ENCODE measurements at regions not wholly inside any gene's neighbourhood (a gene's known extent, or its start where the extent isn't known, plus 50 kb on each side); places are given as distances from the start of the nearest gene placed in this dataset.

DNA sequence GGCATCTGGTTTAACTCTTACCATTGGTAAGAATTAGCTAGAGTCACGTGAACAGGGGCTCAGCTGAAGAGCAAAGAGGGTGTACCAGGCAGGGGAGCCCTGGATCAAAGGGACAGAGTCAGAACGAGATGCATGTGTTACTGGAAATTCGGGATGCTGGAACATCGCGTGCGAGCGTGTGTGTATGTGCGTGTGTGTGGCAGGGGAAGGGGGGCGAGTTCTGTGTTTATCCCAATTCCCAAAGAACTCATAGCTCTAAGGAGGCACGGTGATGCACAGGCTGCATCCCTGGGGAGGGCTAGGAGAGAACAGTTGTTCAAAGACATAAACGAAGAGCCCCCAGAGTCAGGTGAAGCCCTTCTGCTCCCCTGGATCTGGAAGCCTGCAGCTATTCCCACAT, 353.3 kb downstream of the GADD45G start:
- H3K27ac ChIP-seq (ENCODE audit: low read depth): no peak overlapping the region
- no peaks in the 10 kb centered on the region for H3K4me1 ChIP-seq (ENCODE audit: insufficient read depth)
- no peaks in the 10 kb centered on the region for H3K4me1 Mint-ChIP-seq
- no peak for DNase-seq (ENCODE audit: low spot score)
- H3K27ac Mint-ChIP-seq: no peak overlapping the region
- H3K27me3 ChIP-seq (ENCODE audit: insufficient read depth): no peaks in the 10 kb centered on the region
- H3K4me2 ChIP-seq: no peak overlapping the region
- H2AFZ ChIP-seq: no peak overlapping the region
- H3K27me3 Mint-ChIP-seq (ENCODE audit: insufficient read depth, low read depth, poor library complexity): peaks cover 3% of the 10 kb centered on the region
- ATAC-seq: no peak
- no peaks in the 10 kb centered on the region for H3K79me2 ChIP-seq (replicated peaks; ENCODE audit: insufficient read depth)
- H3K36me3 Mint-ChIP-seq (ENCODE audit: low read depth): no peaks in the 10 kb centered on the region
- no peaks in the 10 kb centered on the region for H3K36me3 ChIP-seq (ENCODE audit: insufficient read depth)
- no peak for TF ChIP-seq JUNB (IDR thresholded peaks at IDR 0.05; ENCODE audit: unreplicated experiment)
- H3K9me2 ChIP-seq (ENCODE audit: insufficient read depth): no peaks in the 10 kb centered on the region; the same call in 1 of the 2 replicates
- H3F3A ChIP-seq (replicated peaks; ENCODE audit: low read depth): no peaks in the 10 kb centered on the region
- H3K9me3 Mint-ChIP-seq: no peaks in the 10 kb centered on the region; the same call in 2 of the 3 replicates
- no peak overlapping the region for H3K4me3 Mint-ChIP-seq
- no peak overlapping the region for H3K4me3 ChIP-seq
- no peaks in the 10 kb centered on the region for H4K20me1 ChIP-seq (replicated peaks; ENCODE audit: insufficient read depth)

DNA sequence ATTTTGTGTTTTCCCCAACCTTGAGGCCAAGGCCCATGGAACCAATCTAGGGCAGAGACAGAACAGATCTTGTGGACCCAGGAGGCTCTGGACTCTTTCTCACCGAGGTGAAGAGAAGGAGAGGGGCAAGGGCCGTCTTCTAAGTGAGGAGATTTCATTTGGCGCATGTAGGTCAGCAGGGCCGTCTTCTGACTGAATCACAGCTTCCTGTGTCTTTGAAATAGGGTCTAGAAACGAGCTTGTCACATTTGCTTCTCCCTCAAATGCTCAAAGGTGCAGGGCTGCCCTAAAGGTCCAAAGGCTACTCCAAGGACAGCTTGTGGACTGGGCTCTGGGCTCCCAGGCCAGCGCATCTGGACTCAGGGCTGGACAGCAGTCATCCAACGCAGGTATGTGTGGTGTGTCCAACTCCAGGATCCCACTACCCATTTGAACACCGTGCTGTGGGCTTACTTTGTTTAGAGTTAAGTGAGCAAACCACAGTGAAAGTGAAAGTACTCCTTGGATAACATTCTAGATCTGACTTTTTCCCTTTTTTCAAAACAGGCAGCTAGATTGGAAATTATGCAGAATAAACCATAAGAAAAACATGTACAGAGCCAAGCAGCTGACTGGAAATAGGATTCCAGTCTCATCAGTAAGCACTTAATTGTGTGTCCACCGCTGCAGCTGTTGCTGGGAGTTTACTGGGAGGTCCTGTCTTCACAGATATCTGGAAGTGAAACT, 357.0 kb downstream of the GADD45G start:
- Mint-ChIP-seq H3K36me3 (ENCODE audit: low read depth) (no peaks in the 10 kb centered on the region), H3K4me1 (no peaks in the 10 kb centered on the region), H3K9me3 (no peaks in the 10 kb centered on the region), H3K27me3 (ENCODE audit: insufficient read depth, low read depth, poor library complexity) (peaks cover 5% of the 10 kb centered on the region), H3K27ac (no peak overlapping the region), H3K4me3 (no peak overlapping the region)
- Histone ChIP-seq H3K27ac (ENCODE audit: low read depth) (no peak overlapping the region), H3K4me1 (ENCODE audit: insufficient read depth) (no peaks in the 10 kb centered on the region), H2AFZ (no peak overlapping the region), H3K27me3 (ENCODE audit: insufficient read depth) (no peaks in the 10 kb centered on the region), H3F3A (replicated peaks; ENCODE audit: low read depth) (no peaks in the 10 kb centered on the region), H3K9me2 (ENCODE audit: insufficient read depth) (peaks cover 3% of the 10 kb centered on the region; the same call in 1 of the 2 replicates), H3K36me3 (ENCODE audit: insufficient read depth) (no peaks in the 10 kb centered on the region), H3K4me2 (no peak overlapping the region), H3K79me2 (replicated peaks; ENCODE audit: insufficient read depth) (no peaks in the 10 kb centered on the region), H4K20me1 (replicated peaks; ENCODE audit: insufficient read depth) (no peaks in the 10 kb centered on the region), H3K4me3 (no peak overlapping the region)
- DNase-seq (ENCODE audit: low spot score): no peak
- ATAC-seq: no peak
- TF ChIP-seq, protein P1, sequence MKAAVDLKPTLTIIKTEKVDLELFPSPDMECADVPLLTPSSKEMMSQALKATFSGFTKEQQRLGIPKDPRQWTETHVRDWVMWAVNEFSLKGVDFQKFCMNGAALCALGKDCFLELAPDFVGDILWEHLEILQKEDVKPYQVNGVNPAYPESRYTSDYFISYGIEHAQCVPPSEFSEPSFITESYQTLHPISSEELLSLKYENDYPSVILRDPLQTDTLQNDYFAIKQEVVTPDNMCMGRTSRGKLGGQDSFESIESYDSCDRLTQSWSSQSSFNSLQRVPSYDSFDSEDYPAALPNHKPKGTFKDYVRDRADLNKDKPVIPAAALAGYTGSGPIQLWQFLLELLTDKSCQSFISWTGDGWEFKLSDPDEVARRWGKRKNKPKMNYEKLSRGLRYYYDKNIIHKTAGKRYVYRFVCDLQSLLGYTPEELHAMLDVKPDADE (IDR thresholded peaks at IDR 0.05): no peak
- TF ChIP-seq JUNB (IDR thresholded peaks at IDR 0.05; ENCODE audit: unreplicated experiment) (no peak), ZNF331 (CRISPR knock-in tag; IDR thresholded peaks at IDR 0.05; ENCODE audit: low read depth) (no peak), POLR2AphosphoS5 (IDR thresholded peaks at IDR 0.05; ENCODE audit: low read depth) (no peak), EZH2 (IDR thresholded peaks at IDR 0.05; ENCODE audit: low read depth, unreplicated experiment) (no peak), EZH2phosphoT487 (IDR thresholded peaks at IDR 0.05; ENCODE audit: unreplicated experiment) (no peak), NANOG (IDR thresholded peaks at IDR 0.05; ENCODE audit: borderline replicate concordance) (no peak), CREB1 (CRISPR knock-in tag; IDR thresholded peaks at IDR 0.05; ENCODE audit: low read depth) (no peak), ZNF114 (CRISPR knock-in tag; IDR thresholded peaks at IDR 0.05) (no peak)
- TF ChIP-seq, protein P2, sequence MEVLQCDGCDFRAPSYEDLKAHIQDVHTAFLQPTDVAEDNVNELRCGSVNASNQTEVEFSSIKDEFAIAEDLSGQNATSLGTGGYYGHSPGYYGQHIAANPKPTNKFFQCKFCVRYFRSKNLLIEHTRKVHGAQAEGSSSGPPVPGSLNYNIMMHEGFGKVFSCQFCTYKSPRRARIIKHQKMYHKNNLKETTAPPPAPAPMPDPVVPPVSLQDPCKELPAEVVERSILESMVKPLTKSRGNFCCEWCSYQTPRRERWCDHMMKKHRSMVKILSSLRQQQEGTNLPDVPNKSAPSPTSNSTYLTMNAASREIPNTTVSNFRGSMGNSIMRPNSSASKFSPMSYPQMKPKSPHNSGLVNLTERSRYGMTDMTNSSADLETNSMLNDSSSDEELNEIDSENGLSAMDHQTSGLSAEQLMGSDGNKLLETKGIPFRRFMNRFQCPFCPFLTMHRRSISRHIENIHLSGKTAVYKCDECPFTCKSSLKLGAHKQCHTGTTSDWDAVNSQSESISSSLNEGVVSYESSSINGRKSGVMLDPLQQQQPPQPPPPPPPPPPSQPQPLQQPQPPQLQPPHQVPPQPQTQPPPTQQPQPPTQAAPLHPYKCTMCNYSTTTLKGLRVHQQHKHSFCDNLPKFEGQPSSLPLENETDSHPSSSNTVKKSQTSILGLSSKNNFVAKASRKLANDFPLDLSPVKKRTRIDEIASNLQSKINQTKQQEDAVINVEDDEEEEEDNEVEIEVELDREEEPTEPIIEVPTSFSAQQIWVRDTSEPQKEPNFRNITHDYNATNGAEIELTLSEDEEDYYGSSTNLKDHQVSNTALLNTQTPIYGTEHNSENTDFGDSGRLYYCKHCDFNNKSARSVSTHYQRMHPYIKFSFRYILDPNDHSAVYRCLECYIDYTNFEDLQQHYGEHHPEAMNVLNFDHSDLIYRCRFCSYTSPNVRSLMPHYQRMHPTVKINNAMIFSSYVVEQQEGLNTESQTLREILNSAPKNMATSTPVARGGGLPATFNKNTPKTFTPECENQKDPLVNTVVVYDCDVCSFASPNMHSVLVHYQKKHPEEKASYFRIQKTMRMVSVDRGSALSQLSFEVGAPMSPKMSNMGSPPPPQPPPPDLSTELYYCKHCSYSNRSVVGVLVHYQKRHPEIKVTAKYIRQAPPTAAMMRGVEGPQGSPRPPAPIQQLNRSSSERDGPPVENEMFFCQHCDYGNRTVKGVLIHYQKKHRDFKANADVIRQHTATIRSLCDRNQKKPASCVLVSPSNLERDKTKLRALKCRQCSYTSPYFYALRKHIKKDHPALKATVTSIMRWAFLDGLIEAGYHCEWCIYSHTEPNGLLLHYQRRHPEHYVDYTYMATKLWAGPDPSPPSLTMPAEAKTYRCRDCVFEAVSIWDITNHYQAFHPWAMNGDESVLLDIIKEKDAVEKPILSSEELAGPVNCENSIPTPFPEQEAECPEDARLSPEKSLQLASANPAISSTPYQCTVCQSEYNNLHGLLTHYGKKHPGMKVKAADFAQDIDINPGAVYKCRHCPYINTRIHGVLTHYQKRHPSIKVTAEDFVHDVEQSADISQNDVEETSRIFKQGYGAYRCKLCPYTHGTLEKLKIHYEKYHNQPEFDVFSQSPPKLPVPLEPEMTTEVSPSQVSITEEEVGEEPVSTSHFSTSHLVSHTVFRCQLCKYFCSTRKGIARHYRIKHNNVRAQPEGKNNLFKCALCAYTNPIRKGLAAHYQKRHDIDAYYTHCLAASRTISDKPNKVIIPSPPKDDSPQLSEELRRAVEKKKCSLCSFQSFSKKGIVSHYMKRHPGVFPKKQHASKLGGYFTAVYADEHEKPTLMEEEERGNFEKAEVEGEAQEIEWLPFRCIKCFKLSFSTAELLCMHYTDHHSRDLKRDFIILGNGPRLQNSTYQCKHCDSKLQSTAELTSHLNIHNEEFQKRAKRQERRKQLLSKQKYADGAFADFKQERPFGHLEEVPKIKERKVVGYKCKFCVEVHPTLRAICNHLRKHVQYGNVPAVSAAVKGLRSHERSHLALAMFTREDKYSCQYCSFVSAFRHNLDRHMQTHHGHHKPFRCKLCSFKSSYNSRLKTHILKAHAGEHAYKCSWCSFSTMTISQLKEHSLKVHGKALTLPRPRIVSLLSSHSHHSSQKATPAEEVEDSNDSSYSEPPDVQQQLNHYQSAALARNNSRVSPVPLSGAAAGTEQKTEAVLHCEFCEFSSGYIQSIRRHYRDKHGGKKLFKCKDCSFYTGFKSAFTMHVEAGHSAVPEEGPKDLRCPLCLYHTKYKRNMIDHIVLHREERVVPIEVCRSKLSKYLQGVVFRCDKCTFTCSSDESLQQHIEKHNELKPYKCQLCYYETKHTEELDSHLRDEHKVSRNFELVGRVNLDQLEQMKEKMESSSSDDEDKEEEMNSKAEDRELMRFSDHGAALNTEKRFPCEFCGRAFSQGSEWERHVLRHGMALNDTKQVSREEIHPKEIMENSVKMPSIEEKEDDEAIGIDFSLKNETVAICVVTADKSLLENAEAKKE (CRISPR knock-in tag; IDR thresholded peaks at IDR 0.05): no peak
- TF ChIP-seq, protein P3, sequence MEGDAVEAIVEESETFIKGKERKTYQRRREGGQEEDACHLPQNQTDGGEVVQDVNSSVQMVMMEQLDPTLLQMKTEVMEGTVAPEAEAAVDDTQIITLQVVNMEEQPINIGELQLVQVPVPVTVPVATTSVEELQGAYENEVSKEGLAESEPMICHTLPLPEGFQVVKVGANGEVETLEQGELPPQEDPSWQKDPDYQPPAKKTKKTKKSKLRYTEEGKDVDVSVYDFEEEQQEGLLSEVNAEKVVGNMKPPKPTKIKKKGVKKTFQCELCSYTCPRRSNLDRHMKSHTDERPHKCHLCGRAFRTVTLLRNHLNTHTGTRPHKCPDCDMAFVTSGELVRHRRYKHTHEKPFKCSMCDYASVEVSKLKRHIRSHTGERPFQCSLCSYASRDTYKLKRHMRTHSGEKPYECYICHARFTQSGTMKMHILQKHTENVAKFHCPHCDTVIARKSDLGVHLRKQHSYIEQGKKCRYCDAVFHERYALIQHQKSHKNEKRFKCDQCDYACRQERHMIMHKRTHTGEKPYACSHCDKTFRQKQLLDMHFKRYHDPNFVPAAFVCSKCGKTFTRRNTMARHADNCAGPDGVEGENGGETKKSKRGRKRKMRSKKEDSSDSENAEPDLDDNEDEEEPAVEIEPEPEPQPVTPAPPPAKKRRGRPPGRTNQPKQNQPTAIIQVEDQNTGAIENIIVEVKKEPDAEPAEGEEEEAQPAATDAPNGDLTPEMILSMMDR (conservative IDR thresholded peaks at IDR 0.05; ENCODE audit: low read depth in 2 of 2): no peak

Data from GM23338 (cell line).